HG03066 (cell line): ENCODE measurements at regions not wholly inside any gene's neighbourhood (a gene's known extent, or its start where the extent isn't known, plus 50 kb on each side); places are given as distances from the start of the nearest gene placed in this dataset.
"Not testable (repeated sequence)": the region's sequence is repeated elsewhere in the genome, so short reads cannot be mapped to it uniquely, and the experiment has no call there.

Source experiments
- ATAC-seq: cut with Tn5 transposase; IDR thresholded peaks from one replicate; pipeline ENCODE4 v1.9.1; 2021; ENCODE audit warnings: low read depth; ENCODE audit not compliant: unreplicated experiment

DNA sequence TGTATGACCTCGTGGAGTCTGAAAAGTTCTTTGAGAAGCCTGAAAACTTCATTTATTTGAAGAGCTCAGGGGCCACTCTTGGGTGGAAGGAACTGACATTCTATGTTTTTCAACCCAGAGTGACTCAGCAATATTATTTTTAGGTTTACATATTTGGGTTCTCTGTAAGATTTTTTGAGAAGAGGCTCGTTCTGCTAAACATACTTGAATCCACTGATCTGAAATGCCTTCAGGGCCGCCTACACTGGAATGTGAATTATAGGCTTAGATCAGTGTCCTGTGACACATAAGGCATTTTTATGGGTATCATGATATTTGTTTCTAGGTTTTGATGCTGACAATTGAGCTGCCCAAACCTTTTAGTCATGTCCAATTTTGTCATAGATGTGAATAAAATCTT is 86.2 kb downstream of the PSAT1 start:
- ATAC-seq: no peak

DNA sequence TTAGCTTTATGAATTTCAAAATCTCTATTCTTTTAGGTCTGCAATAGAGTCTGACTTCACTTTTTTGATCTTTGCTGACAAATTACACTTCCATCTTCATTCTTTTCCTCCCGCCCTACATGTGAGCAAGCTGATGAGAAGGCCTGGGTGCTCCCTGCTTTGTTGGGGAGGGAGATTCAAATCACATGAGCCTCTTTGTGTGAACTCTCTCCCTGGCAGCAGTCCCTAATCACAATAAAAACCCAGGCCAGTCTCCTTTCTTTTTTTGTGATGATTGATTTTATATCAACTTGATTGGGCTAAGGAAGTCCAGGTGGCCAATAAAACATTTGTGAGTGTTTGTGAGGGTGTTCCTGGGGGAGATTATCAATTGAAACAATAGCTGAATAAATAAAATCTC is 89.4 kb downstream of the PSAT1 start:
- no peak for ATAC-seq

DNA sequence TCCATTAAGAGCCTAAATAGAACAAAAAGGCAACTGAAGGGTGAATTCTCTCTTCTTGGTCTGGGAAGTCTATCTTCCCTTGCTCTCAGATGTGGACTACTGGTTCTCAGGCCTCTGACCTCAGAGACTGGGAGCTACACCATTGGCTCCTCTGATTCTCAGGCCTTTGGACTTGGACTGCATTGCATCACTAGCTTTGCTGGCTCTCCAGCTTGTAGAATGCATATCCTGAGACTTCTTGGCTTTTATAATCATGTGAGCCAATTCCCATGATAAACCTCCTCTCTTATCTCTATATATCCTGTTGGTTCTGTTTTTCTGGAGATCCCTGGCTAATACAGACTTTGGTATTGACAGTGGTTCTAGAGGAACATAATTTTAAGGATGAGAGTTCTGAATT is 89.8 kb downstream of the PSAT1 start:
- ATAC-seq: no peak

DNA sequence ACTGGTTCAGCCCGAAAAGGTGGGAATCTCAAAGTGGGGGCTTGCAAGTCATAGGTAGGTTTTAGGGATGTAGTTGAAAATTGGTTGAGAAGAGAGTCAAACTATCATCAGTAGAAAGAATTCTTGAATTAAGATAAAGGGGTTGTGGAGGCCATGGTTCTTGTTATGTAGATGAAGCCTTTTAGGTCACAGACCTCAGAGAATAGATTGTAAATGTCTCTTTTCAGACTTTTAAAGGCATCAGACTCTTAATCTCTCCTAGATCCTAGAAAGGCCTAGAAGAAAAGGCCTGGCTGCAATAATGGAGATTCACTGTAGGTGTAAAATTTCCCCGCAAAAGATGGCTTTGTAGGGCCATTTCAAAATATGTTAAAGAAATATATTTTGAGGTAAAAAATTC is 96.4 kb downstream of the PSAT1 start:
- no peak for ATAC-seq

DNA sequence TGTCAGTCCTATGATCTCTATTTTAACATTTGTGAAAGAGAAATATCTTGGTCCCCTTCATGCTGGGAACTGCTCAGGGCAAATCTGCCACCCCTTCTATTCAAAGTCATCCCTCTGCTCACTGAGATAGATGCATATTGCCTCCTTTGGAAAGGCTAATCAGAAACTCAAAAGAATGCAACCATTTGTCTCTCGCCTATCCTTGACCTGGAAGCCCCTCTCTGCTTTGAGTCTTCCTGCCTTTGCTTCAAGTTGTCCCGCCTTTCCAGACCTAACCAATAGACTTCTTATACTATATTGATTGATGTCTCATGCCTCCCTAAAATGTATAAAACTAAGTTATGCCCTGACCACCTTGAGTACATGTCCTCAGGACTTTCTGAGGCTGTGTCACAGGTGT is 97.0 kb downstream of the PSAT1 start:
- ATAC-seq: no peak

DNA sequence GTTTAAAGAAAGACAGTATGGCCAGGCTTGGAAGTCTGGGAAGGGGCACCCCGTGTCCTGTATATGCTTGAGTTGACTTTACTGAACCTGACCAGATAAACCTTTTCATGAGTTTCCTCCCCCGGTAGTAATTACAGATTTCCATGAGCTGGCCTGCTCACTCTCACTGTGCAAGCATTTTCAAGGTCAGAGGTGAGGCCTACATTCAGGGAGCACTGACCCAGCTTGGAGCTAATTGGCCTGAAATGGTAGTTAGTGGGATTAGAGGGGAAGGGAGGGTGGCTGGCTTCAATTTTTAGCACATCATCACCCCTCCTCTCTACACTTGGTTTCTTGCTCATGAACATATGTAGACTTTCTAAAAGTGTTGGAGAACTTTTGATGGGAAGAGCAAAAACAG is 99.2 kb downstream of the PSAT1 start:
- no peak for ATAC-seq

DNA sequence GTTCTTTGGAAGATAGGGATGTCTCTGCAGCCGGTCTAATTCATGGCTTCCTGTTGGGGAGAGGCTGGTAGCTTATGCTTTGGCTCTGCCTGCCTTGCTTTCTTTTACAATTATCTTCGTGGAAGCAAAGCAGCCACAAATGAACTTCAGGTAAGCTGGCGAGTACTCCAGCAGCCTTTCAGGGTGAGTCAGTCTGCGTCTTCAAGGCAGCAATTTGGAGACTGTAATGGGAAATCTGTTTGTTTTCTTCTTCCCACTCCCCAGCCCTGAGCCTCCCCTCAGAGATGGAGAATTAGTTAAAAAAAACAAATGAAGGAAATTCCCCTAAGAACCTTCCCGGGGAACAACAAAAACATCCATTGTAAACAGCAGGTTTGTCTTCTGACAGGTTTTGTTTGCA is 100.1 kb downstream of the PSAT1 start:
- no peak for ATAC-seq

DNA sequence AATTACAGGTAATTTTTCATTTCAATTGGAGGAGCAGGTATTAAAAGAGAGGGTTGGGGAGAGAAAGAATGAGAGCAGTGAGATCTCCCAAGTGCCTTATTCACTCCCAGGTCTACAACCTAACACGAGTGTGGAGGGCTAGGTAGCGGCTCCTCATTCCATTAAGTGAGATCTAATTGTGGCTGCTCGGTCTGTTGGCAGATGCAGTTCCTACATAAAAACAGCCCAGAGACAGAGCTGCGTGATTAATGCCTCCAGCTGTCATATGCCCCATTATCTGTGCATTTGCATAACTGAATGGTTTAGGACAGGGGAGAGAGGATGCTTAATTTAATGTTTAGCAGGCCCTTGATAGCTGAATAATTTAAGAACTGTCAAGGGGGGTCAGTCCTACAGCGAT is 100.5 kb downstream of the PSAT1 start:
- ATAC-seq: no peak

DNA sequence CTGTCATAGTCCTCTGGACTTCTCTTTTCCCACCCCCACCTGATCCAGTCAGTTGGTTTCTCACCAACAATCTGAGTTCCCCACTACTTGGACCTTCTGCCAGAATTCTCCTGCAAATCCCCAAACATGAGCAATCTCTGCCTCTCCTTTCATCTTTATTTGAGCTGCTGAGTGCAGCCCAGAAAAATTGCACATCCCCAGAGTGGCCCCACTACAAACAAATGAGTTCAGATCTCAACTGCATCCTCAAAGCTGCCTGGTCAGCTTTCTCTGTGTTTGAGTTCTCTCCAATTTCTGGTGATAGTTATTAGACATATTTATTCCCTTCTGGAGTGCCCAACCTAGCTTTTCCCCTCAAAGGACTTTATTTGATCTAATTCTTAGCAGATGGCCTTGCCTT is 102.2 kb downstream of the PSAT1 start:
- ATAC-seq: no peak

DNA sequence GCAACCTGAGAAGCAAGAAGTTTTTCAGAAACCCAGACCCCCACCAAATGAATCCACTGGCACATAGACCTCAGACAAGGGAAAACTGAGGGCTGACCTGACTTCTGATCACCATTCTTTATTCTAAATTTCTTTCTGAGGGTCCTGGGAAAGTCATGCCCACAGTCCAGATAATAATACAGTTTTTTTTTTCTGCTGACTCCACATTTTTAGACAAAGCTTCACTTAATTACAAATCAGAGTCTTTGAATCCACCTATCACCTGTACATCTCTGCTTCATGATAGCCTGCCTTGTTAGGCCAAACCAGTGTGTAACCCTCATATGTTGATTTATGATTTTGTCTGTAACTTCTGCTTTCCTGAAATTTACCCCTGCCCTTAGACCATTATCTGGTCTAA is 103.6 kb downstream of the PSAT1 start:
- ATAC-seq: no peak

DNA sequence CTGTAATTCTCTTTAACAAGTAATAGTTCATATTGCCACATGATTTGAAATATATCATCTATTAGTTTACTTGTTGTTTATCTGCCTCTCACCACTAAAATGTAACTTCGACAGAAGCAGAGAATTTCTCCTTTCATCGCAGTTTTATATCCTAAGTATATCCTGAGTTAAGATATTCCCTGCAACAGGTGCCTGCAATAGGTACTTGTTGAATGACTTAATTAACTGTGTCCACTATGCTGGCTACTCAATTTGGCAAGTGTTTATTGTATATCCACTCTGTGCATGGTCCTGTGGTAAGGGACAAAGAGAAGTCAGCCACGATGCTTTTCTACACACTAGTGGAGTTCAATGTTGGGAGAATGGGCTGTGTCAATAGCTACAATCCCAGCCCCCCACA is 108.5 kb downstream of the PSAT1 start:
- no peak for ATAC-seq

DNA sequence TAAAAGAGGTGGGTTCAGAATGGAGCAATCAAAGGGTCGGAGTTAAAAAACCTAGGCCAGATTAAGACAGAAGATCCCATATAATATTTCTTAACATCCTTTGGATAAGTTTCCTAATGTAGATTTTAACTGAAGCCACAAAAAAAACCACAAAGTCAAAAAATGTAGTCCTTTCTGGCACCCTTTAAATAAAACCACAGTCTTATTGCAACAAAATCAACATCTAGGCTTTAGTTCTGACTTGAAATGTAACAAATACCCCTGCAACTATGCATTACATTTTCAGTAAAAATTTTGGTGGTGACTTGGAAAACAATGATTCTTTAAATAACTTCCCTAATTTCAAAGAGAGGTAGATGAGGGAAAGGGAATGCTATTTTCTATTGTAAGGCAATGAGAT is 109.2 kb downstream of the PSAT1 start:
- ATAC-seq: no peak

DNA sequence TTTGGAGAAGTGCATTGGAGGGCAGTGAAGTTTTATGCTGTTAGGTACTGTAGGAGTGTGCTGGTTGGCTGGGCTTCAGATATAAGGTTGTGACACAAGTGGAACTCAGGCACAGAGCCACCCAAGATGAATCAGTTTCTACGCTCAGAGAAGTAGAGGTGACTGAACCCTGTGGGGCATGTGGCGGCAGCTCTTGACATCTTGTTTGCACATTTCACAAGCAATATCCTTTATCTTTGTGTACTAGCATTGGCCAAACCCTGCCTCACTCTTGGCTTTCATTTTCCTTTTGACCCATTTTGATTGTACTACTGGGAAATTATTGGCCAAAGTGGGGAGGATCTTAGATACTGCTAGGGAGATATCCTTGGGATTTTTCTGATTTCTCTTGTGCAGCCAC is 110.0 kb downstream of the PSAT1 start:
- no peak for ATAC-seq

DNA sequence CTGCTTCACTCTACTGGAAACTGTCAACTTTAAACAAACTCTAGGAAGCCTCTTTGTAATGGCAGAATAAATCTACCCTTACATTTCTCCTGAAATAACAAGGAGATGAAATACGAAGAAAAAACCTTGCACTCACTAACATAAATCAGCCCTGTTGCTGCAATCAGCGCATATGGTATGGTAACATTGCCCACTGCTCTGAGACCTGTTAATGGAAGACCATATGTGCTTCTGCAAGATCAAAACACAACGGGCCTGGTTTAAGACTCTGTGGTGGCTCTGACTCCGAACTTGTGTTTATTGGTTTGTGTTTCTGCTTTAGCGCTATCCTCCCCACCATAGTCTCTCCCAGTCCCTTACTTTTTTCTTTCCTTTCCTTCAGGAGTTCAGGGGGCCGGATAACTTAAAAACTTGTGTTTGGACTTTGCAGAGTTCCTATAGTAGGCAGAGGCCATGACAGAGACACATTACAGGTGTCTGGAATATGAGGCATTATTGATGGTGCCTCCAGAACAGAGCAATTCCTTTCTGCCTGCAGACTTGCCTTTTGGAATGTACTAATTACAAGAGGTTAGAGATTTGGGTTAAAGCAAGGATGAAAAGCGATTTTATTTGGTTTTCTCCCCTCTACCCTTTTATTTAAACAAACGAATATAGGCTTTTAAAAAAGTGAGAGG is 110.8 kb downstream of the PSAT1 start:
- ATAC-seq: no peak

DNA sequence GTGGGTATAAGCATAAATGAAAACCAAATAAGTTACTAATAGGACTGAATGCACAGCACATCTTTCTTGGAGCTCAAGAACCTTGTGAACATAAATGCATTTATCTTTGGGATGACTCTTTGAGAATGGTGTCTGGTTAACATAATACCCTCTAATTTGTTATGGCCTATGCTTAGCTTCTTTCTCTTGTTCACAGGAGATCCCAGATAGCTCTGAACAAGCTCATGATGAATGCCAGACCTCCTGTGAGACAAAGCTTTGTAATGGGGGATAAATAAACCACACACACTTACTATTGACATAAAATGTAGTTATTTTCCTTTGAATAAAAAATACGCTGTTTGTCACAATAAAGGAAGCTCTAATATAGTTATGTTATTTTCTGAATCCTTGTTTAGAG is 111.5 kb downstream of the PSAT1 start:
- ATAC-seq: no peak

DNA sequence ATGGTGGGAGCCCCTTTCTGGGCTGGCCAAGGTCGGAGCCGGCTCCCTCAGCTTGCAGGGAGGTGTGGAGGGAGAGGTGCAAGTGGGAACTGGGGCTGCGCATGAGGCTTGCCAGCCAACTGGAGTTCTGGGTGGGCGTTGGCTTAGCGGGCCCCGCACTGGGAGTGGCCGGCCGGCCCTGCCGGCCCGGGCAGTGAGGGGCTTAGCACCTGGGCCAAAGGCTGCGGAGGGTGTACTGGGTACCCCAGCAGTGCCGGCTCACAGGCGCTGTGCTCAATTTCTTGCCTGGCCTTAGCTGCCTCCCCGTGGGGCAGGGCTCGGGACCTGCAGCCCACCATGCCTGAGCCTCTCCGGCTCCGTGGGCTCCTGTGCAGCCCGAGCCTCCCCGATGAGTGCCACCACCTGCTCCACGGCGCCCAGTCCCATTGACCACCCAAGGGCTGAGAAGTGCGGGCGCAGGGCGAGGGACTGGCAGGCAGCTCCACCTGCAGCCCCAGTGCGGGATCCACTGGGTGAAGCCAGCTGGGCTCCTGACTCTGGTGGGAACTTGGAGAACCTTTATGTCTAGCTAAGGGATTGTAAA is 113.1 kb downstream of the PSAT1 start:
- ATAC-seq: not testable (repeated sequence)

DNA sequence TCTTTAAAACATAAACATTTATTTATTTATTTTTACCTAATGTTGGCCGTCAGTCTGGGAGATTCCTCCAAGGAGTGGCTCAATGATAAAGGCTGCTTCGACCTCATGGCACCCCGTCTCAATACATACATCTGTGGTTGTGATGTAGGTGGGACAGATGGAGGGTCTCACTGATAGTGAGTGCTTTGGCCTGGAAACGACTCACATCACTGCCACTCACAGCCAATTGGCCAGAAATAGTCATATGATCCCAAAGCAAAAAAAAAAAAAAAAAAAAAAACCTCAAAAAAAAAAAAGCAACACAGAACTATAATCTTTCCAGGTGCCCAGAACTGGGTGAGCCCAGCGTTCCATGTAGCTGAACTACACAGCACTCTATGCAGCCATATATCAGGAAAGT is 125.4 kb downstream of the PSAT1 start:
- no peak for ATAC-seq

DNA sequence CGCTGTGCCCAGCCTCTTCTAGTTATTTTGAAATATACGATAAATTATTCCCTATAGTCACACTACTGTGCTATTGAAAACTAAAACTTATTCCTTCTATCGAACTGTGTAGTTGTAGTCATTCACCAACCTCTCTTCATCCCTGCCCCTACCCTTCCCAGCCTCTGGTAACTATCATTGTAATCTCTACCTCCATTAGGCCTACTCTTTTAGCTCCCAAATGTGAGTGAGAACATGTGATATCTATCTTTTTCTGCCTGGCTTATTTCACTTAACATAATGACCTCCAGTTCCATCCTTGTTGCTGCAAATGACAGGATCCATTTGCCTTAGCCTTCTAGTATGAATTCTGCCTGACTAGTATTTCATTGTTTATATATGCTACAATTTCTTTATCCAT is 127.4 kb downstream of the PSAT1 start:
- ATAC-seq: no peak

DNA sequence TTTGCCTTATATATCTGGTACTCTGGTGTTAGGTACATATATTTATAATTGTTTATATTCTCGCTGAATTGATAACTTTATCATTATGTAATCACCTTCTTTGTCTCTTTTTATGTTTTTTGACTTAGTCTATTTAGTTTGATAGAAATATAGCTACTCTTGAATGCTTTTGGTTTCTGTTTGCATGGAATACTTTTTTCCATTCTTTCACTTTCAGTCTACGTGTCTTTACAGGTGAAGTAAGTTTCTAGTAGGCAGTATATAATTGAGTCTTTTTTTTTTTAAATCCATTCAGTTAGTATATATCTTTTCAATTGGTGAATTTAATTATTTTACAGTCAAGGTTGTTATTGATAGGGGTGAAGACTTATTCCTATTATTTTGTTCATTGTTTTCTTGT is 131.7 kb downstream of the PSAT1 start:
- ATAC-seq: no peak

DNA sequence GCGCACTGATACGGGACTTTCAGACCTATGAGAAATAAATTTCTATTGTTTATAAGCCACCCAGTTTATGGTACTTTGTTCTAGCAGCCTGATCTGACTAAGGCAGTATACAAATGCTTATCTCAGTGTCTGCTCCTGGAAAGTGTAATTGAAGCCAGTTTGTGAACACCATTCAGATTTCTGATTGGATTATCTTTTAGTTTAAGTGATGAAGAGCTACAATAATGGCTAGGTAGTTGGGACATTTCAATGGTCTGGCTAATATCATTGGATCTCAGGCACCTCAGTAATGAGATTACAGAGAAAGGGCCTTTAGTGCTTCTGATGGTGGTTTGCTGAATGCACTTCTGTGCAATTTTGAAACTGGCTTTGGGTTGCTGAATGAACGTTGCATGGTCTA is 133.5 kb downstream of the PSAT1 start:
- no peak for ATAC-seq

DNA sequence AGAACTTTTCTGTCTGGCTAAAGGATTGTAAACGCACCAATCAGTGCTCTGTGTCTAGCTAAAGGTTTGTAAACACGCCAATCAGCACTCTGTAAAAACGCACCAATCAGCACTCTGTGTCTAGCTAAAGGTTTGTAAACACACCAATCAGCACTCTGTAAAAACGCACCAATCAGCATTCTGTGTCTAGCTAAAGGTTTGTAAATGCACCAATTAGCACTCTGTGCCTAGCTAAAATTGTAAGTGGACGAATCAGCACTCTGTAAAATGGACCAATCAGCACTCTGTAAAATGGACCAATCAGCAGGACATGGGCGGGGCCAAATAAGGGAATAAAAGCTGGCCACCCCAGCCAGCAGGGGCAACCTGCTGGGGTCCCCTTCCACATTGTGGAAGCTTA is 134.1 kb downstream of the PSAT1 start:
- not testable (repeated sequence) for ATAC-seq

DNA sequence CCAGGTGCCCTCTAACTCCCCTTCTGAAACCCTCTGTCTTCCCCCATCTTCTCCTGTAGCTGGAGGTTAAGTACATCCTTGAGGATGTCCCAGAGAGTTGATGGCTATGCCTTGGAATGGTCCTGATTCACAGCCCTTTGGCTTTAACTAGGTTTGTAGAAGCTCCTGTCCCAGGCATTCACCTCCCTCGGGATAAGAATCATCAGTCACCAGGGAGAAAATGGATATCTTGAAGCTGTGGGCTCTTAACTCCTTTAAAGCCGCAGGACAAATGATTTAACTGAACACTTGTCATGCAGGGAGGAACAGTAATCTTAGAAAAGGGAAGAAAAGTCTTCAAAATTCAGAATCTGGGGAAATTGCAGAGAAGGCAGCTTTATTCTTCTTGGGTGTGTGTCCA is 139.9 kb downstream of the PSAT1 start:
- no peak for ATAC-seq

DNA sequence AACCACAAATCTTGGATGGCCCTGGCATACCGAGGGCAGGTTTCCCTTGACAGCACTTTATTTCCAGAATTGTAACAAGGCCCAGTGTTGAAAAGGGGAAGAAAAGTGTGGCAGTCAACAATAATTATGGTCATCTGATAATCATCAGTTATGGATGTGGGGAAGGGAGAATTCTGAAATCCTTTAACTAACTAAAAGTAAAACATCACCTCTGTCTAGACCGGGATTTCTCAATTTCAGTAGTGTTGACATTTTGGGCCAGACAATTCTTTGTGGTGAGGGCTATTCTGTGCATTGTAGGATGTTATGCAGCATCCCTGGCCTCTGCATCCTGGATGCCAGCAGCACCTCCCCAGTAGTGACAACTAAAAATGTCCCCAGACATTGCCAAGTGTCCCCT is 140.4 kb downstream of the PSAT1 start:
- ATAC-seq: no peak
